Transverse colon (tissue), 4 donors: ENCODE measurements at regions not wholly inside any gene's neighbourhood (a gene's known extent, or its start where the extent isn't known, plus 50 kb on each side); places are given as distances from the start of the nearest gene placed in this dataset.

Source experiments
- EP300 ChIP-seq: sonication (generic); formaldehyde crosslinking; IDR thresholded peaks from one replicate; pipeline ENCODE4 v1.6.1; 2017; ENCODE audit warnings: antibody characterized with exemption, low read depth
- POLR2A ChIP-seq: fragments of 450-650 bp; IDR thresholded peaks from one replicate; pipeline ENCODE4 v1.6.1; 2016; ENCODE audit warnings: antibody characterized with exemption, mild to moderate bottlenecking, moderate library complexity
- POLR2AphosphoS5 ChIP-seq, 3 donors: sonication (generic); formaldehyde crosslinking; IDR thresholded peaks; one replicate each; pipeline ENCODE4 v1.6.1; 2016; ENCODE audit warnings: antibody characterized with exemption in 3 of 3
- TF ChIP-seq, protein P1 (sequence below), 5 experiments: fragments of 200-600 bp in 3 of 5; fragments of 450-650 bp in 2 of 5; sonication (generic) in 3 of 5; IDR thresholded peaks; 1 replicate in 2 of 5; 2 replicates in 3 of 5; pipeline ENCODE4 v1.5.1; 2016 to 2017; ENCODE audit warnings: antibody characterized with exemption in 5 of 5, inconsistent platforms in 3 of 5, mild to moderate bottlenecking in 2 of 5, moderate library complexity in 1 of 5

DNA sequence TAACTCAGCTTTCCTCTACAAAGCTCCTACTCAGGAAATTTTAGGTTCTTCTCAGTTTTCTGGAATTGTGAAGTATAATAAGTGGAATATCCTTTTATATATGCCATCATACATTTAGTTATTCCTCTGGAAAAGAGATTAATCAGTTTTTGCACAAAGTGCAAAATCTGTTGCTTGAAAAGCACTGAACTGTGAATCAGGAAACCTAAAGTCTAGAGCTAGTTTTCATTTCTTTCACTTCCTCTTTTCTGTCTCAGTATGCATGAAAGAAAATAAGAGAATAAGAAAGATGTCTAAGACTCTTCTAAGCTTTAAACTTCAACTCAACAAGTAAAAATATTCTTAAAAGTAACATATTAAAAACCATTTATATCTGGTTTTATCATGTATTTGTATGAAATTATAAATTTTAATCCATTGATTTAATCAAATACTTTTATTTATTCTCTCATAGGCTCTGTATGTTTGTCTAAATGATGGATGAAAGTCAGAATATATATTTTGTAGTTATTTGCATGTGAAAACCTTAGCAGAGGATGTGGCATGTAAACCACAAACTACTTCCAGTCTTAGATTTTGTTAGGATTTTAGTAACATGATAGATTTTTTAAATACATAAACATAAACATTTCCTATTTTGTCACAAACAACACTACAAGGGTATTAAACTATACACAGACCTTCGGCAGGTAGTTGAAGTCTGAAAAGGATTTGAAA is 1073.0 kb downstream of the XPNPEP1 start:
- TF ChIP-seq, protein P1, sequence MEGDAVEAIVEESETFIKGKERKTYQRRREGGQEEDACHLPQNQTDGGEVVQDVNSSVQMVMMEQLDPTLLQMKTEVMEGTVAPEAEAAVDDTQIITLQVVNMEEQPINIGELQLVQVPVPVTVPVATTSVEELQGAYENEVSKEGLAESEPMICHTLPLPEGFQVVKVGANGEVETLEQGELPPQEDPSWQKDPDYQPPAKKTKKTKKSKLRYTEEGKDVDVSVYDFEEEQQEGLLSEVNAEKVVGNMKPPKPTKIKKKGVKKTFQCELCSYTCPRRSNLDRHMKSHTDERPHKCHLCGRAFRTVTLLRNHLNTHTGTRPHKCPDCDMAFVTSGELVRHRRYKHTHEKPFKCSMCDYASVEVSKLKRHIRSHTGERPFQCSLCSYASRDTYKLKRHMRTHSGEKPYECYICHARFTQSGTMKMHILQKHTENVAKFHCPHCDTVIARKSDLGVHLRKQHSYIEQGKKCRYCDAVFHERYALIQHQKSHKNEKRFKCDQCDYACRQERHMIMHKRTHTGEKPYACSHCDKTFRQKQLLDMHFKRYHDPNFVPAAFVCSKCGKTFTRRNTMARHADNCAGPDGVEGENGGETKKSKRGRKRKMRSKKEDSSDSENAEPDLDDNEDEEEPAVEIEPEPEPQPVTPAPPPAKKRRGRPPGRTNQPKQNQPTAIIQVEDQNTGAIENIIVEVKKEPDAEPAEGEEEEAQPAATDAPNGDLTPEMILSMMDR (IDR thresholded peaks at IDR 0.05): no peak
- TF ChIP-seq EP300: no peak
- no peak for TF ChIP-seq POLR2A
- no peak for TF ChIP-seq POLR2AphosphoS5 (IDR thresholded peaks at IDR 0.05)
